DND-41 (cell line): ENCODE measurements at regions not wholly inside any gene's neighbourhood (a gene's known extent, or its start where the extent isn't known, plus 50 kb on each side); places are given as distances from the start of the nearest gene placed in this dataset.

Experiments used
- ATAC-seq: fragments of 200-7000 bp; cut with Tn5 transposase; 3 replicates; pipeline ENCODE4 v1.9.1; 2021; ENCODE audit warnings: low read depth; ENCODE audit not compliant: insufficient read depth
- DNase-seq: peaks from one replicate; pipeline ENCODE4 v3.0.0-alpha.2; 2020
- H2AFZ ChIP-seq: 2 replicates; pipeline ENCODE4 v1.6.0; 2012; ENCODE audit warnings: low read depth, low read length
- H3K27ac ChIP-seq: 2 replicates; pipeline ENCODE4 v1.5.1; 2012; ENCODE audit warnings: low read length, inconsistent platforms
- H3K27me3 ChIP-seq: fragments of 200-600 bp; sonication (generic); 2 replicates; pipeline ENCODE4 v1.6.0; 2012; ENCODE audit warnings: low read length, mild to moderate bottlenecking, inconsistent platforms; ENCODE audit not compliant: insufficient read depth, poor library complexity
- H3K36me3 ChIP-seq: 2 replicates; pipeline ENCODE4 v1.5.1; 2012; ENCODE audit warnings: low read length, inconsistent platforms; ENCODE audit not compliant: insufficient read depth
- H3K4me1 ChIP-seq: 2 replicates; pipeline ENCODE4 v1.5.1; 2012; ENCODE audit warnings: mild to moderate bottlenecking, low read length; ENCODE audit not compliant: insufficient read depth
- H3K4me2 ChIP-seq: 2 replicates; pipeline ENCODE4 v1.6.0; 2012; ENCODE audit warnings: mild to moderate bottlenecking, moderate library complexity, low read length, inconsistent platforms; ENCODE audit not compliant: insufficient read depth
- H3K4me3 ChIP-seq, 2 experiments: fragments of 200-600 bp in 1 of 2; shearing (Covaris generic) in 1 of 2; 2 replicates each; pipeline ENCODE4 v1.5.1; 2012 to 2016; ENCODE audit warnings: inconsistent platforms in 2 of 2, low read length in 2 of 2, mild to moderate bottlenecking in 2 of 2, low read depth in 1 of 2, moderate library complexity in 1 of 2
- H3K79me2 ChIP-seq: 2 replicates; pipeline ENCODE4 v1.6.0; 2012; ENCODE audit warnings: low read length, inconsistent platforms; ENCODE audit not compliant: insufficient read depth
- H3K9ac ChIP-seq: 2 replicates; pipeline ENCODE4 v1.6.0; 2012; ENCODE audit warnings: low read depth, mild to moderate bottlenecking, inconsistent platforms, low read length, moderate library complexity
- H3K9me3 ChIP-seq: 2 replicates; pipeline ENCODE4 v1.5.1; 2012; ENCODE audit warnings: low read length, moderate library complexity, mild to moderate bottlenecking, inconsistent platforms; ENCODE audit not compliant: insufficient read depth, severe bottlenecking
- H4K20me1 ChIP-seq: 2 replicates; pipeline ENCODE4 v1.6.0; 2012; ENCODE audit warnings: low read length; ENCODE audit not compliant: insufficient read depth
- EZH2 ChIP-seq: IDR thresholded peaks from 3 replicates; pipeline ENCODE4 v1.6.1; 2012; ENCODE audit warnings: borderline replicate concordance, low read depth, mild to moderate bottlenecking, moderate library complexity, low read length, inconsistent platforms; ENCODE audit not compliant: severe bottlenecking
- TF ChIP-seq, protein P1 (sequence below): IDR thresholded peaks from 2 replicates; pipeline ENCODE4 v1.5.1; 2012; ENCODE audit warnings: borderline replicate concordance, low read length, moderate library complexity, mild to moderate bottlenecking; ENCODE audit not compliant: poor library complexity, severe bottlenecking; ENCODE audit errors: extremely low read depth

GRCh38 chrX:867966-868647 is 237.5 kb downstream of the SHOX start:
- Histone ChIP-seq H3K4me2 (no peak overlapping the region), H4K20me1 (no peaks in the 10 kb centered on the region), H3K4me3 (no peak overlapping the region), H2AFZ (no peak overlapping the region), H3K27ac (no peak overlapping the region), H3K27me3 (no peaks in the 10 kb centered on the region), H3K4me1 (no peaks in the 10 kb centered on the region), H3K79me2 (no peaks in the 10 kb centered on the region), H3K9me3 (peaks cover 7% of the 10 kb centered on the region), H3K9ac (no peak overlapping the region), H3K36me3 (no peaks in the 10 kb centered on the region)
- ATAC-seq (no peak), DNase-seq (no peak)
- no peak for TF ChIP-seq EZH2
- TF ChIP-seq, protein P1, sequence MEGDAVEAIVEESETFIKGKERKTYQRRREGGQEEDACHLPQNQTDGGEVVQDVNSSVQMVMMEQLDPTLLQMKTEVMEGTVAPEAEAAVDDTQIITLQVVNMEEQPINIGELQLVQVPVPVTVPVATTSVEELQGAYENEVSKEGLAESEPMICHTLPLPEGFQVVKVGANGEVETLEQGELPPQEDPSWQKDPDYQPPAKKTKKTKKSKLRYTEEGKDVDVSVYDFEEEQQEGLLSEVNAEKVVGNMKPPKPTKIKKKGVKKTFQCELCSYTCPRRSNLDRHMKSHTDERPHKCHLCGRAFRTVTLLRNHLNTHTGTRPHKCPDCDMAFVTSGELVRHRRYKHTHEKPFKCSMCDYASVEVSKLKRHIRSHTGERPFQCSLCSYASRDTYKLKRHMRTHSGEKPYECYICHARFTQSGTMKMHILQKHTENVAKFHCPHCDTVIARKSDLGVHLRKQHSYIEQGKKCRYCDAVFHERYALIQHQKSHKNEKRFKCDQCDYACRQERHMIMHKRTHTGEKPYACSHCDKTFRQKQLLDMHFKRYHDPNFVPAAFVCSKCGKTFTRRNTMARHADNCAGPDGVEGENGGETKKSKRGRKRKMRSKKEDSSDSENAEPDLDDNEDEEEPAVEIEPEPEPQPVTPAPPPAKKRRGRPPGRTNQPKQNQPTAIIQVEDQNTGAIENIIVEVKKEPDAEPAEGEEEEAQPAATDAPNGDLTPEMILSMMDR, result no peak

DNA sequence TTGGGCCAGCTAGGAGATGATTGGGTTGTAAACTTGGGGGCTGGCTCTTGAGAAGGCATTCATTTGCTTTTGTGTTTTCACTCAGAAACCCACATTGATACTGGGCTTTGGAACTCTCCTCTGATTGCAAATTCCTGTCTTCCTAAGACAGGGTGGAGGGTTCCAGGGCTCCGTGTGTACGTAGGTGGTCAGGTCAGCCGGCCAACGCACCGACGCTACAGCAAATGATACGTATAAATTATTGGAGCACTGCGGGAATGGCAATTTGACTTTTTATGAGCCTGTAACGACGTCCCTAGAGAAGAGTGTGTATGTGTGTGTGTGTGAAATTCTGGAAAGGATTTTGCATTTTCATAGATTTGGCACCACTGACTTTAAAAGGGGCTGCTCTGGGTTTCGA is 236.9 kb downstream of the SHOX start:
- no peak overlapping the region for H3K4me3 ChIP-seq
- no peak for TF ChIP-seq EZH2
- TF ChIP-seq, protein P1, result no peak
- peaks cover 7% of the 10 kb centered on the region for H3K9me3 ChIP-seq
- ATAC-seq, result no peak
- H3K36me3 ChIP-seq, result no peaks in the 10 kb centered on the region
- no peaks in the 10 kb centered on the region for H3K4me1 ChIP-seq
- no peak overlapping the region for H3K9ac ChIP-seq
- no peak for DNase-seq
- no peaks in the 10 kb centered on the region for H3K79me2 ChIP-seq
- no peak overlapping the region for H3K27ac ChIP-seq
- H3K4me2 ChIP-seq, result no peak overlapping the region
- no peak overlapping the region for H2AFZ ChIP-seq
- no peaks in the 10 kb centered on the region for H4K20me1 ChIP-seq
- H3K27me3 ChIP-seq, result no peaks in the 10 kb centered on the region

DNA sequence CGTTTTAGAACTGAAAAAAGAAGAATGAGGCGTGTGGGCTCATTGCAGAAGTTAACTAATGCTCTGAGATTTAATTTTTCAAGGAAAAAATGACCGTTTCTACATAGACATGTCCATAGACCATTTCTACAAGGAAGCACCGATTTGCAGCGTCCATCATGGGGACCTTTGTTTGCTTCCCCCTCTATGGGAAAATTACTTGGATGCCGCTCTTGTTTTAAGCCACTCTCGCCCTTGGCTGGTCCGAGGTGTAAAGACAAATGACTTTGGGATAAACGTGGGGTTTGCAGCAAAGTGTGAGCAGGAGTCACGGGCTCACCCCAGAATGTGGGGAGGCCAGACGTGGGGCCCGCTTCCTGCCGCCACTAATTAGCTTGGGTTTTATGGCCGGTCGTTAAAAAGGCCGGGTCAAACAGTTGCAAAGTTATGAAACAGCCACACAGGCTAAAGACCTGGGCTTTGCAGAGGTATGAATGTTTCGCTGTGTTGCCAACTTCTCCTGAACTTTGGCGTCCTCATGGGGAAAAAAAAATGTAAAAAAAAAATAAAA is 235.9 kb downstream of the SHOX start:
- Histone ChIP-seq H4K20me1 (no peaks in the 10 kb centered on the region), H3K9ac (no peak overlapping the region), H3K4me3 (no peak overlapping the region), H2AFZ (no peak overlapping the region), H3K36me3 (no peaks in the 10 kb centered on the region), H3K4me2 (no peak overlapping the region), H3K79me2 (no peaks in the 10 kb centered on the region), H3K9me3 (no peaks in the 10 kb centered on the region), H3K27me3 (no peaks in the 10 kb centered on the region), H3K27ac (no peak overlapping the region), H3K4me1 (no peaks in the 10 kb centered on the region)
- DNase-seq (no peak), ATAC-seq (no peak)
- TF ChIP-seq, protein P1, result no peak
- no peak for TF ChIP-seq EZH2
